GM12875 (cell line): ENCODE measurements at regions not wholly inside any gene's neighbourhood (a gene's known extent, or its start where the extent isn't known, plus 50 kb on each side); places are given as distances from the start of the nearest gene placed in this dataset.

Experiments used
- H3K4me3 ChIP-seq: one replicate; pipeline ENCODE4 v1.5.1; 2011; ENCODE audit warnings: low read depth, low read length, control low read depth
- TF ChIP-seq, protein P1 (sequence below): IDR thresholded peaks from 2 replicates; pipeline ENCODE4 v1.5.1; 2011; ENCODE audit warnings: low read depth, mild to moderate bottlenecking, control low read depth, inconsistent platforms, low read length, moderate library complexity, borderline replicate concordance; ENCODE audit not compliant: insufficient read depth

DNA sequence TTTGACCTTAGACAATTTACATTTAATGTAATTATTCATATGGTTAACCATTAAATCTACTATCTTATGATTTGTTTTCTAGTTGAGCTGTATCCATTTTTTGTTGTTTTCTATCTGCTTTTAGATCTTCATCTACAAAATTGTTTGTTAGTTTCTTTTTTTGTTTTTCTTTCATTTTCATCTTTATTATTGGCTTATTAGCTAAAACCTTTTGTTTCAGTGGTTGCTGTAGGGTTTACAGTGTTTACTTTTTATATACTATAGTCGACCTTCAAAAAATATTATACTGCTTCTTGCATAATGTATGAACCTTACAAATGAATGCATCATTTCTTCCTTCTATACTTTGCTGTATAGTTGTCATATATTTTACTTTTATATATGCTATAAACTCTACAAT lies 651.6 kb upstream of the PLXNA2 start:
- TF ChIP-seq, protein P1, sequence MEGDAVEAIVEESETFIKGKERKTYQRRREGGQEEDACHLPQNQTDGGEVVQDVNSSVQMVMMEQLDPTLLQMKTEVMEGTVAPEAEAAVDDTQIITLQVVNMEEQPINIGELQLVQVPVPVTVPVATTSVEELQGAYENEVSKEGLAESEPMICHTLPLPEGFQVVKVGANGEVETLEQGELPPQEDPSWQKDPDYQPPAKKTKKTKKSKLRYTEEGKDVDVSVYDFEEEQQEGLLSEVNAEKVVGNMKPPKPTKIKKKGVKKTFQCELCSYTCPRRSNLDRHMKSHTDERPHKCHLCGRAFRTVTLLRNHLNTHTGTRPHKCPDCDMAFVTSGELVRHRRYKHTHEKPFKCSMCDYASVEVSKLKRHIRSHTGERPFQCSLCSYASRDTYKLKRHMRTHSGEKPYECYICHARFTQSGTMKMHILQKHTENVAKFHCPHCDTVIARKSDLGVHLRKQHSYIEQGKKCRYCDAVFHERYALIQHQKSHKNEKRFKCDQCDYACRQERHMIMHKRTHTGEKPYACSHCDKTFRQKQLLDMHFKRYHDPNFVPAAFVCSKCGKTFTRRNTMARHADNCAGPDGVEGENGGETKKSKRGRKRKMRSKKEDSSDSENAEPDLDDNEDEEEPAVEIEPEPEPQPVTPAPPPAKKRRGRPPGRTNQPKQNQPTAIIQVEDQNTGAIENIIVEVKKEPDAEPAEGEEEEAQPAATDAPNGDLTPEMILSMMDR = no peak
- H3K4me3 ChIP-seq = no peak overlapping the region

DNA sequence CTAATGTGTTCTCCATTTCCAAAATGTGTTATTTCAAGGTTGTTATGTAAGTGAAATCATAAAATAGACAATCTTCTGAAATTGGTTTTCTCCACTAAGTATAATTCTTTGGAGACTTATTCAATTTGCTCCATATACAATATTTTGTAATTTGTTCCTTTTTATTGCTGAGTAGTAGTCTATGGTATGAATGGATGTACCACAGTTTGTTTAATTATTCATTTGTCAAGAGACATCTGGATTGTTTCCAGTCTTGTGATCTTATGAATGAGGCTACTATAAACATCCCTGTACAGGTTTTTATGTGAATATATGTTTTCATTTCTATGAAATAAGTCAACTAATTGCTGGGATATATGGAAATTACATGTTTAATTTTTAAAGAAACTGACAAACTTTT lies 652.6 kb upstream of the PLXNA2 start:
- no peak overlapping the region for H3K4me3 ChIP-seq
- TF ChIP-seq, protein P1 = no peak

DNA sequence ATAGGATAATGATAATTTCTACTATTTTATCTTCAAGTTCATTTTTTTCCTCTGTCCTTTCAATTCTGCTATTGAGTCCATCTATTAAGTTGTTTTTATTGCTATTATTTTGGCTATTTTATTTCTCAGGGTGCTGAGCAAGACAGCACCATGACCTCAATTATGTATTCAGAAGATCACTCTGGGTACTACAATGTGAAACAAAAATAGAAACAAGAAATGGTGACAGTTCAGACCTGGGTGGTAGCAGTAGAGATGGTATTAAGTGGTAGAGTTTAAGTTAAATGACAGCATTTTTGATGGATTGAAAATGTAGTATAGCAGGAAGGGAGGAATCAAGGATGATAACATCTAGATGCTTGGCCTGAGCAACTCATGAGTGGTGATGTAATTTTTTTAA lies 655.3 kb upstream of the PLXNA2 start:
- no peak overlapping the region for H3K4me3 ChIP-seq
- TF ChIP-seq, protein P1 = no peak

DNA sequence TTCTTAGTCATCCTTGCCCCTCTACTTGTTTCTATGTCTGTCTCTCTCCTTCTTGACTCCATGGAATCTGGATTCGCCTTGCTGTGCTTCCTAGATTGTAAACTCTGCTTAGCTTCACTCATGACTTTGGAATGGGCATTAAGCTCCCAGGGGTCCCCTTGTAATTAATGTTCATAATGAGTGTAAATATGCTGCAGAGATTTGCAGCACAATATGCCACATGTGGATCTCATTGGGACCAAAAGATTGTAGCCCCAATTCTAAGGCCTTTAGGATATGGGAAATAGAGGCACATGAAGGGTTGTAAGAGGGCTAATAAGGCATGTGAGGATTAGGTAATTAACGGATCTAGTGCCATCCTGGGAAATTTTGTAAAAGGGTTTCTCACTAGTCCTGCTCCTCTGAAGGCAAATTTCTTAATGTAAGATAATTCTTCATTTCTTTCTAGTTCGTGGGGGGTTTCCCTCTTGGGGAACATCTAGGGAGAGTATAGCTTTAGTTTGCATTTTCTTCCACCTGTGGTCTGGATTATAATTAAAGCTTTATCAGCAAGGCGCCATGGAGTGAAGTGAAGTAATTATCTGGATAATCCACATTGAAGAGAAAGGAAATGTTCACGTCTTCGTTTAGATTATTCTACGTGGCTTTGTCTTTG lies 659.2 kb upstream of the PLXNA2 start:
- TF ChIP-seq, protein P1 = no peak
- H3K4me3 ChIP-seq = no peak overlapping the region

DNA sequence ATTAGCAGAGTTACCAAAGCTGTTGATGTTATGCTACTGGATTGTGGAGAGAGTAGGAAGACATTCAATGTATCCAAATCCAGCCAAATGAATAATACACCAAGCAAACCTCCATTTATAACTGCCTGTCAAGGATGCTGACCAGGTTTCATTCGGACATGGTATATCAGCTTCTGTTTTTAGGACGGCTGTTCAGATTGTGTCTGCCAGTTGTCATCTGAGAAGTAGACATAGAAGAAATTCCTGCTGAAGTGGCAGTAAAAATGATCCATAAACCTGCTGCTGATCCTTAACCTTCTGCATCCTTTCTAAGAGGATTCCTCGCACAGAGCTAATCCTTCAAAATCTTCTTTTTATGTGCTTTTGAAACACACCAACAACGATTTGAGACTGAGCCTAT lies 663.6 kb upstream of the PLXNA2 start:
- TF ChIP-seq, protein P1 = no peak
- H3K4me3 ChIP-seq = no peak overlapping the region

DNA sequence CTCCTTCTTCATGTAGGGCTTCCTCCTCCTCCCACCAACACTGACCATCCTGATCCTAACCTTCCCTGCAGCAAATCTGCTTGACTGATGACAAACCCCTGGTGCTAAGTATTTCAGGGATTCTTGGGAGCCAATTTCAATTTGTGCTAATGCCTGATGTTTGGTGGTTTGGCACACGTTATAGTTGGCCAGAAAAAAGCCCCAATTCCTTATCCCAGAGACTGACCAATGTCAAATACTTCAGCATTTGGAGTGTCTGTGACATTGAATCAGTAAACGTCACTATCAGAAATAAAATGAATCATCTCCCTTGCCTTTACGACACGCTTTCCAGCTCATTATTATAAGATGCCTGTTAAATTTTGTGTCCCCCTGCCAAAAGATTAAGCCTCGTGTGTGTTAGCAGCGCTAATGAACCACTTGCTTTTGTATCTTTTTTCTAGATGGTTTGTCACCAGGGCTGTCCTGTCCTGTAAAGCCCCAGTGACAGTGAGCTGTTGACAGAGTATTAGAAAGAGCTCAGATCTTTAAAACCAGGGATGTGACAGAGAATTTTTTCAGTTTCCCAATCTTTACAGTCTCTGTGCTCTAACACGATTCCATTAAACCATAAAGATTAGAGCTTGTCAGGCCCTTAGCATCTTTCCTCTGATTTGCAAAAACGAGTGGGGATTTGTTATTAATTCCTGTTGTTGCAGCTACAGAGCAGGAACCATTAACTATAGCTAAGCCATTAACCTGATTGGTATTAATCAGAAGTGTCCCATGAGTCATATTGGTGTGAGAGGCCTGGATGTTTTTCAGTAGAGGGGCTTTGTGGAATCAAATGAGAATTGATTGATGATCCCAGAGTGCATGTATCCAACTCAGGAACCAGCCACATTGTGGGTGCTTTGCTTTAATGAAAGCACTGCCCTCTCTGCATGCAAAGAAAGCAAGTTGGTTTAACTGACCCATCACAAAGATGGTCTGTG lies 665.1 kb upstream of the PLXNA2 start:
- no peak overlapping the region for H3K4me3 ChIP-seq
- TF ChIP-seq, protein P1 = no peak

DNA sequence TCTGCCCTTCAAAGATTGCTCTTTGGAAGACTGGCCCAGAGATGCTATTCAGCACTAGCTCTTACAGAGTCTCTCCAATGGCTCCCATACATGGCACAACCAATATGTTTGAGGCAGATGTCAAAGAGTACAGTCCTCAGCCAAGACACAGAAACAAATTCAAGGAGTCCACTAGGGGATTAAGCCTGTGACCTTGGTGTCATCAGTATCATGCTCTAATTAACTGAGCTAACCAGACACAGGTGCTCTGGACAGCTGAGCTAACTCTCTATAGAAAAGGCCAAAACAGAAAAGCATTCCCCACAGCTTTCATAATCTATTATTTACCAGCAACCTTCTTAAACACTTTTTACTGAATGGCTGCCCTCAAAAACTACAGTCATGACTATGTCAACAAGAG lies 666.0 kb upstream of the PLXNA2 start:
- no peak overlapping the region for H3K4me3 ChIP-seq
- TF ChIP-seq, protein P1 = no peak
